ENCODE measurements at regions not wholly inside any gene's neighbourhood (a gene's known extent, or its start where the extent isn't known, plus 50 kb on each side); places are given as distances from the start of the nearest gene placed in this dataset.

- H3K27me3 Mint-ChIP-seq (ENCODE audit: insufficient read depth, low read depth, poor library complexity), result peaks cover 7% of the 10 kb centered on the region
- TF ChIP-seq EZH2phosphoT487 (IDR thresholded peaks at IDR 0.05; ENCODE audit: unreplicated experiment) (no peak), ZNF462 (CRISPR knock-in tag; IDR thresholded peaks at IDR 0.05) (no peak), JUNB (IDR thresholded peaks at IDR 0.05; ENCODE audit: unreplicated experiment) (no peak), STAT1 (IDR thresholded peaks at IDR 0.05; ENCODE audit: unreplicated experiment) (no peak), EZH2 (IDR thresholded peaks at IDR 0.05; ENCODE audit: low read depth, unreplicated experiment) (no peak), CREB1 (CRISPR knock-in tag; IDR thresholded peaks at IDR 0.05; ENCODE audit: low read depth) (no peak), REST (IDR thresholded peaks at IDR 0.05; ENCODE audit: unreplicated experiment) (no peak), ZNF114 (CRISPR knock-in tag; IDR thresholded peaks at IDR 0.05) (no peak), ZNF331 (CRISPR knock-in tag; IDR thresholded peaks at IDR 0.05; ENCODE audit: low read depth) (no peak), ETS1 (IDR thresholded peaks at IDR 0.05) (no peak)
- no peak overlapping the region for H3K4me2 ChIP-seq
Measured at GRCh38 chr11:92820860-92821259, 148.6 kb upstream of the MTNR1B start.

More at GRCh38 chr11:92820860-92821259, 148.6 kb upstream of the MTNR1B start:
- Histone ChIP-seq H2AFZ (no peak overlapping the region), H4K20me1 (replicated peaks; ENCODE audit: insufficient read depth) (no peaks in the 10 kb centered on the region), H3K4me1 (ENCODE audit: insufficient read depth) (0 out of 2 replicates have a peak, but pooled peaks cover 3% of the 10 kb centered on the region), H3F3A (replicated peaks; ENCODE audit: low read depth) (no peaks in the 10 kb centered on the region), H3K27me3 (ENCODE audit: insufficient read depth) (no peaks in the 10 kb centered on the region), H3K79me2 (replicated peaks; ENCODE audit: insufficient read depth) (no peaks in the 10 kb centered on the region), H3K9me2 (ENCODE audit: insufficient read depth) (0 out of 2 replicates have a peak, but pooled peaks cover 5% of the 10 kb centered on the region), H3K27ac (ENCODE audit: low read depth) (no peak overlapping the region), H3K4me3 (no peak overlapping the region), H3K36me3 (ENCODE audit: insufficient read depth) (no peaks in the 10 kb centered on the region)
- Mint-ChIP-seq H3K4me1 (peaks cover 4% of the 10 kb centered on the region; the same call in 2 of the 3 replicates), H3K4me3 (no peak overlapping the region), H3K27ac (no peak overlapping the region), H3K36me3 (ENCODE audit: low read depth) (peaks cover 15% of the 10 kb centered on the region; the same call in 2 of the 3 replicates), H3K9me3 (no peaks in the 10 kb centered on the region)
- DNase-seq (ENCODE audit: low spot score), result no peak
- peak; percentile 81 for ATAC-seq

Measured in GM23338 (cell line).